Upper lobe of right lung (tissue), 1 donor: ENCODE measurements at regions not wholly inside any gene's neighbourhood (a gene's known extent, or its start where the extent isn't known, plus 50 kb on each side); places are given as distances from the start of the nearest gene placed in this dataset.
"Not testable (repeated sequence)": the region's sequence is repeated elsewhere in the genome, so short reads cannot be mapped to it uniquely, and the experiment has no call there.

Experiments
- ATAC-seq: fragments of 200-7000 bp; cut with Tn5 transposase; one replicate; pipeline ENCODE4 v1.9.1; 2020; ENCODE audit warnings: mild to moderate bottlenecking, moderate library complexity
- DNase-seq: peaks from one replicate; pipeline ENCODE4 v3.0.0-alpha.2; 2020
- H3K27ac ChIP-seq: fragments of 200-600 bp; one replicate; pipeline ENCODE4 v1.8.0; 2022
- H3K27me3 ChIP-seq: fragments of 200-600 bp; one replicate; pipeline ENCODE4 v1.8.0; 2022; ENCODE audit warnings: mild to moderate bottlenecking
- H3K36me3 ChIP-seq: fragments of 200-600 bp; one replicate; pipeline ENCODE4 v1.8.0; 2022
- H3K4me1 ChIP-seq: fragments of 200-600 bp; one replicate; pipeline ENCODE4 v1.8.0; 2022
- H3K4me3 ChIP-seq: fragments of 200-600 bp; one replicate; pipeline ENCODE4 v1.8.0; 2022; ENCODE audit warnings: mild to moderate bottlenecking
- H3K9me3 ChIP-seq: fragments of 200-600 bp; one replicate; pipeline ENCODE4 v1.8.0; 2022
- intact Hi-C: fragments of 100-400 bp; cut with DNase I; formaldehyde crosslinking; loops from one replicate; pipeline ENCODE4 v1.11.0; 2022
- TF ChIP-seq, protein P1 (sequence below): fragments of 200-600 bp; IDR thresholded peaks from one replicate; pipeline ENCODE4 v1.8.0; 2022; ENCODE audit warnings: antibody characterized with exemption
- donor health status: DM: no; HTN: yes; CAD: no; lungs with severe emphysema.

DNA sequence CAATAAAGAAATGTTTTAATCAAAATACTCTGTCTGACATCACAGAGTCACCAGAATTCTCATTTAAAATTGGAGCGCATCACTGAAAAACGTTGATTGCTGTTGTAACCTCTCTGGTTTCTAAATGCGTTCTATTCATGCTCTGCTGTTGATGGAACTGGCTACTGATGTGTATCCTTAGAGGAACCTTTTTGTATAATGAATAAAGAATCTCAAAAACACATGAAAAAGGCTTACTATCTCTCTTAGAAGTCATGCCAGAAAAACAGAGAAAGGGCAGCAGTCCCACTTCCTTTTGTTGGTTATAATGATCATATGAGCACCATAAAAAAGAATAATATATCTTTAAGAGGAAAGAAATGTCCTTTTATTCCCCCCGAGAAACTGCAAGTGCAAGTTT is 615.5 kb downstream of the TLE1 start:
- no peak for DNase-seq
- H3K27ac ChIP-seq = no peak overlapping the region
- H3K9me3 ChIP-seq = no peaks in the 10 kb centered on the region
- no peaks in the 10 kb centered on the region for H3K4me1 ChIP-seq
- no peak overlapping the region for H3K4me3 ChIP-seq
- no peaks in the 10 kb centered on the region for H3K27me3 ChIP-seq
- H3K36me3 ChIP-seq = no peaks in the 10 kb centered on the region
- intact Hi-C loops = no loop called here
- TF ChIP-seq, protein P1, sequence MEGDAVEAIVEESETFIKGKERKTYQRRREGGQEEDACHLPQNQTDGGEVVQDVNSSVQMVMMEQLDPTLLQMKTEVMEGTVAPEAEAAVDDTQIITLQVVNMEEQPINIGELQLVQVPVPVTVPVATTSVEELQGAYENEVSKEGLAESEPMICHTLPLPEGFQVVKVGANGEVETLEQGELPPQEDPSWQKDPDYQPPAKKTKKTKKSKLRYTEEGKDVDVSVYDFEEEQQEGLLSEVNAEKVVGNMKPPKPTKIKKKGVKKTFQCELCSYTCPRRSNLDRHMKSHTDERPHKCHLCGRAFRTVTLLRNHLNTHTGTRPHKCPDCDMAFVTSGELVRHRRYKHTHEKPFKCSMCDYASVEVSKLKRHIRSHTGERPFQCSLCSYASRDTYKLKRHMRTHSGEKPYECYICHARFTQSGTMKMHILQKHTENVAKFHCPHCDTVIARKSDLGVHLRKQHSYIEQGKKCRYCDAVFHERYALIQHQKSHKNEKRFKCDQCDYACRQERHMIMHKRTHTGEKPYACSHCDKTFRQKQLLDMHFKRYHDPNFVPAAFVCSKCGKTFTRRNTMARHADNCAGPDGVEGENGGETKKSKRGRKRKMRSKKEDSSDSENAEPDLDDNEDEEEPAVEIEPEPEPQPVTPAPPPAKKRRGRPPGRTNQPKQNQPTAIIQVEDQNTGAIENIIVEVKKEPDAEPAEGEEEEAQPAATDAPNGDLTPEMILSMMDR = no peak
- ATAC-seq = no peak

DNA sequence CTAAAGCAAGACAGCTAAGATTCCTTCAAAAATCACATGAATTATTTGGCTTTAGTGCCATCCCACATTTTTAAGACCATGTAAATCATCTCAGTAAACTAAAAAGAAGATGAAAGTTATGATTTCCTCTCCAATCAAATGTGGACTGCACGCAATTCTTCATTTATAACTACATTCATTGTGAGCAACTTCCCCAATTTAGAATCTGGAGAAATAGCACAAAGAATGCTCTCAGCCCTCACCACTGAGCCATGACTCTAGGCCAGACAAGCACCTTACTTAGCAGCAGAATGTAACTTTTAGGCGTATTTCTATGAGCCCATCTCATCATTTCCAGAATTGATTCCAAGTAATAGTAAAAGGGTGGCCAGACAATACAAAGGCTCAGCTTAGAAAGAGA is 616.6 kb downstream of the TLE1 start:
- no peaks in the 10 kb centered on the region for H3K4me1 ChIP-seq
- no peak for ATAC-seq
- no peaks in the 10 kb centered on the region for H3K27me3 ChIP-seq
- H3K36me3 ChIP-seq = no peaks in the 10 kb centered on the region
- intact Hi-C loops = no loop called here
- DNase-seq = no peak
- no peak overlapping the region for H3K4me3 ChIP-seq
- TF ChIP-seq, protein P1 = no peak
- H3K9me3 ChIP-seq = no peaks in the 10 kb centered on the region
- H3K27ac ChIP-seq = no peak overlapping the region

DNA sequence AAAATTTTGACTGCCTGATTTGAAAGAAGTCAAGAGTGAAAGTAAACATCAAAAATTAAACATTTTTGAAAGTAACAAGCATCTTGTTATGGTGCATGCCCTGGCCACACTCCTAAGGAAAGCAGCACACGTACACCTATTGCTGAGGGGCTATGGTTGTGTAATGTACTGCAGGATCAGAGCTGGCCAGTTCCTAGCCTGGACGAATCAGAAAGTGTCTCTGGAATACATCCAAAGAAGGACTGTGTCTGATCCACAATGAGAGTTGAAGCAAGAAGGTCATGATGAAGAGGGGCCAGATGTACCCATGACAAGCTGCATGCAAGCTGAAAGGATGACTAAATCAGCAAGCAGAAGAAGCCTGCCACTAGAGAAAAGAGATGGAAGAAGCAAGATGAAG is 618.2 kb downstream of the TLE1 start:
- H3K36me3 ChIP-seq = no peaks in the 10 kb centered on the region
- H3K4me3 ChIP-seq = no peak overlapping the region
- ATAC-seq = no peak
- H3K27me3 ChIP-seq = no peaks in the 10 kb centered on the region
- no peaks in the 10 kb centered on the region for H3K9me3 ChIP-seq
- intact Hi-C loops = no loop called here
- DNase-seq = no peak
- no peak overlapping the region for H3K27ac ChIP-seq
- TF ChIP-seq, protein P1 = no peak
- no peaks in the 10 kb centered on the region for H3K4me1 ChIP-seq

DNA sequence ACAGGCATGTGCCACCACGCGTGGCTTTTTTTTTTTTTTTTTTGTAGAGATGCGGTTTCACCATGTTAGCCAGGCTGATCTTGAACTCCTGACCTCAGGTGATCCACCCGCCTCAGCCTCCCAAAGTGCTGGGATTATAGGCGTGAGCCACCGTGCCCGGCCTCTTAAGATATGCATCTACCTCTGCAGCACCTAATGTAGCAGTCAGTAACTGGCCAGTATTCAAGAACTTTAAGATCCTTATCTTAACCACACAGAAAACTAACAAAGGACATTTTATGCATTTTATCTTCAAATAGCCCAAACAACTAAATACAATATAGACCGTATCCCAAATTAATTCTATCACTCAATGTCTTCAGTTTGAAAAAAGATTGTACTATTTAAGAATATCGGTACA is 618.7 kb downstream of the TLE1 start:
- Histone ChIP-seq H3K4me1 (no peaks in the 10 kb centered on the region), H3K9me3 (no peaks in the 10 kb centered on the region), H3K27ac (no peak overlapping the region), H3K36me3 (no peaks in the 10 kb centered on the region), H3K4me3 (no peak overlapping the region), H3K27me3 (no peaks in the 10 kb centered on the region)
- DNase-seq (no peak), ATAC-seq (no peak)
- intact Hi-C loops = no loop called here
- TF ChIP-seq, protein P1 = no peak

DNA sequence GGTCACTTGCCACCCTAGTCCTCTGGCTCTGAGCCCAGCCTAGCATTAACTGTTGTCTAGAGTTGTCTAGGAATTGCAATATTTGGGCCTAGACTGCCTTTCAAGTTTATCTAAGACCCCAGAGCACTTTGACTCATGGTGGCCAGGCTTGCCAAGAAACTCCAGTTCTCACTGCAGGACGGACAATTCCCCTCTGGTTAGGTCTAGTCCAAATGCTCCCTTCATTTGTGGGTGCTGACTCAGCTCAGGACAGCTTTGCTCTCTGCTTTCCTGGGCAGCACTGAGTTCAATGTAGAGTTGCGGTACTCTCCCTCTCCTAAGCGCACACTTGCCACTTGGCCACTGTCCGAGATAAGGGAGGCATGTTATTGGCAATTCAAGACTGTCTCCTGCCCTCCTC is 619.4 kb downstream of the TLE1 start:
- no peaks in the 10 kb centered on the region for H3K36me3 ChIP-seq
- H3K27me3 ChIP-seq = no peaks in the 10 kb centered on the region
- no peak overlapping the region for H3K27ac ChIP-seq
- H3K4me3 ChIP-seq = no peak overlapping the region
- ATAC-seq (no peak), DNase-seq (no peak)
- H3K4me1 ChIP-seq = no peaks in the 10 kb centered on the region
- H3K9me3 ChIP-seq = no peaks in the 10 kb centered on the region
- intact Hi-C loops = no loop called here
- TF ChIP-seq, protein P1 = no peak

DNA sequence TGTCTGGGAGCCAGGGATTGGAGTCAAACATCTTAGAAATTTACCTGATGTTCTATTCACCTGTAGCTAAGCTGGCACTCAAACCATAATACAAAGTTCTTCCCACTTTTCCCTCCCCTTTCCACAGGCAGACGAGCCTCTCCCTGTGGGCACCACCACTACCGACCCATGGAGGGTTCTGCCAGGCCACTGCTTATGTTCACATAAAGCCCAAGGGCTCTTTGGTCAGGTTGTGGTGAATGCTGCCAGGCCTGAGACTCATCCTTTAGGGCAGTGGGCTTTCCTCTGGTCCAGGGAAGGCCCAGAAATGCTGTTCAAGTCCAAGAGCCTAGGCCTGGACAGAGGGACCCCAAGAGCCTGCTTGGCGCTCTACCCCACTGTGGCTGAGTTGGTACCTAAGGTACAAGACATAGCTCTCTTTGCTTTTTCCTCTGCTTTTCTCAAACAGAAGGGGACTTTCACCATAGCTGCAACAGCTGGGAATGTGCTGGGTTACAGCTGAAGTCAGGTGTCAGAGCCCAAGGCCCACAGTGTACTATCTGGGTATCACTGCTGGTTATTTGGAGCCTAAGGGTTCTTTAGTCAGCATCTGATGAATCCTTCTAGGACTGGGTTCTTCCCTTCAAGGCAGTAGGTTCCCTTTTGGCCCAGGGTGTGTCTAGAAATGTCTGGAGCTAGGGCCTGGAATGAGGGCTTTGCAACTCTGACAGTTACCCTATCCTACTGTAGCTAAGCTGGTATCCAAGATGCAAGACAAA is 620.1 kb downstream of the TLE1 start:
- Histone ChIP-seq H3K36me3 (no peaks in the 10 kb centered on the region), H3K27ac (no peak overlapping the region), H3K4me1 (no peaks in the 10 kb centered on the region), H3K9me3 (no peaks in the 10 kb centered on the region), H3K27me3 (no peaks in the 10 kb centered on the region), H3K4me3 (no peak overlapping the region)
- ATAC-seq = no peak
- DNase-seq = no peak
- TF ChIP-seq, protein P1 = no peak
- intact Hi-C loops = no loop called here

DNA sequence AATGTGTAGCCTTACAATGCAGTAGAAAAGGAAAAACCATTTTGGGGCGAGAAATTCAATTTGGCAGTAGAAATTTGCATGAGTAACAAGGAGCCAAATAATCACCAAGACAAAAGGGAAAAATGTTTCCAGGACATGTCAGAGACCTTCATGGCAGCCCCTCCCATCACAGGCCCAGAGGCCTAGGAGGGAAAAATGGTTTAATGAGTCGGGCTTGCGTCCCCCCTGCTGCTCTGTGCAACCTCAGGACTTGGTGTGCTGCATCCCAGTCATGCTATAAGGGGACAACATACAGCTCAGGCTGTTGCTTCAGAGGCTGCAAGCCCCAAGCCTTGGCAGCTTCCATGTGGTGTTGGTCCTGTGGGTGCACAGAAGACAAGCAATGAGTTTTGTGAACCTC is 626.4 kb downstream of the TLE1 start:
- ATAC-seq, intact Hi-C loops, H3K27ac ChIP-seq, H3K9me3 ChIP-seq, H3K27me3 ChIP-seq, H3K36me3 ChIP-seq, H3K4me1 ChIP-seq, DNase-seq, H3K4me3 ChIP-seq: not testable (repeated sequence)
